Hepatocyte (in vitro differentiated cells): ENCODE measurements at regions not wholly inside any gene's neighbourhood (a gene's known extent, or its start where the extent isn't known, plus 50 kb on each side); places are given as distances from the start of the nearest gene placed in this dataset.

Experiments
- DNase-seq: peaks from one replicate; pipeline ENCODE4 v3.0.0-alpha.2; 2016; ENCODE audit warnings: low spot score
- H2AFZ ChIP-seq: fragments of 200-600 bp; sonication (generic); 2 replicates; pipeline ENCODE4 v1.6.0; 2016; ENCODE audit warnings: antibody characterized with exemption, mild to moderate bottlenecking
- H3K27ac ChIP-seq: fragments of 200-600 bp; sonication (generic); 2 replicates; pipeline ENCODE4 v1.5.1; 2016; ENCODE audit warnings: mild to moderate bottlenecking
- H3K27me3 ChIP-seq: fragments of 200-600 bp; sonication (generic); 2 replicates; pipeline ENCODE4 v1.6.1; 2016
- H3K36me3 ChIP-seq: fragments of 200-600 bp; sonication (generic); replicated peaks from 2 replicates; pipeline ENCODE4 v1.5.1; 2016; ENCODE audit warnings: low read depth; ENCODE audit not compliant: insufficient read depth
- H3K4me1 ChIP-seq: fragments of 200-600 bp; sonication (generic); 2 replicates; pipeline ENCODE4 v1.5.1; 2016; ENCODE audit warnings: mild to moderate bottlenecking, moderate library complexity; ENCODE audit not compliant: insufficient read depth
- H3K4me2 ChIP-seq: fragments of 200-600 bp; sonication (generic); 2 replicates; pipeline ENCODE4 v1.6.0; 2016
- H3K4me3 ChIP-seq: fragments of 200-600 bp; sonication (generic); 2 replicates; pipeline ENCODE4 v1.5.1; 2016; ENCODE audit warnings: mild to moderate bottlenecking
- H3K79me2 ChIP-seq: fragments of 200-600 bp; sonication (generic); 2 replicates; pipeline ENCODE4 v1.6.0; 2017; ENCODE audit warnings: mild to moderate bottlenecking
- H3K9me2 ChIP-seq: fragments of 200-600 bp; sonication (generic); replicated peaks from 2 replicates; pipeline ENCODE4 v1.6.0; 2017; ENCODE audit warnings: mild to moderate bottlenecking; ENCODE audit not compliant: insufficient read depth
- H3K9me3 ChIP-seq: fragments of 200-600 bp; sonication (generic); 2 replicates; pipeline ENCODE4 v1.5.1; 2016; ENCODE audit warnings: low read depth, mild to moderate bottlenecking
- H4K20me1 ChIP-seq: fragments of 200-600 bp; sonication (generic); 2 replicates; pipeline ENCODE4 v1.6.0; 2016; ENCODE audit warnings: mild to moderate bottlenecking; ENCODE audit not compliant: insufficient read depth, poor library complexity, severe bottlenecking
- CTCF ChIP-seq: fragments of 200-600 bp; sonication (generic); IDR thresholded peaks from 2 replicates; pipeline ENCODE4 v1.5.1; 2016; ENCODE audit warnings: antibody characterized with exemption, mild to moderate bottlenecking; ENCODE audit not compliant: poor library complexity
- EZH2 ChIP-seq: fragments of 200-600 bp; sonication (generic); IDR thresholded peaks from 2 replicates; pipeline ENCODE4 v1.6.1; 2016; ENCODE audit warnings: antibody characterized with exemption, mild to moderate bottlenecking, borderline replicate concordance
- EZH2phosphoT487 ChIP-seq: fragments of 200-600 bp; sonication (generic); IDR thresholded peaks from one replicate; pipeline ENCODE4 v1.6.1; 2018; ENCODE audit warnings: antibody characterized with exemption, mild to moderate bottlenecking, low read depth, moderate library complexity; ENCODE audit not compliant: unreplicated experiment, severe bottlenecking
- WGBS: methylation state at CpG from one replicate; pipeline ENCODE4 v1.1.6; 2016; ENCODE audit warnings: low lambda C conversion rate; ENCODE audit errors: missing lambda C conversion rate; 5-methylcytosine and 5-hydroxymethylcytosine counted together

GRCh38 chr3:177948716-177949425, 587.4 kb upstream of the KCNMB2 start:
- no peak for DNase-seq
- Histone ChIP-seq H3K9me2 (no peaks in the 10 kb centered on the region), H3K36me3 (no peaks in the 10 kb centered on the region), H3K4me2 (no peak overlapping the region), H3K9me3 (no peaks in the 10 kb centered on the region), H3K4me3 (no peak overlapping the region), H4K20me1 (no peaks in the 10 kb centered on the region), H3K27me3 (no peaks in the 10 kb centered on the region), H3K27ac (no peak overlapping the region), H2AFZ (no peak overlapping the region), H3K4me1 (no peaks in the 10 kb centered on the region), H3K79me2 (no peaks in the 10 kb centered on the region)
- TF ChIP-seq EZH2phosphoT487 (no peak), CTCF (no peak), EZH2 (no peak)
- WGBS, result 99% methylated on average over 4 of the region's 4 CpGs

GRCh38 chr3:177959188-177959587, 577.0 kb upstream of the KCNMB2 start:
- no peak overlapping the region for H2AFZ ChIP-seq
- no peak for TF ChIP-seq EZH2phosphoT487
- TF ChIP-seq EZH2, result no peak
- no peak for TF ChIP-seq CTCF
- H4K20me1 ChIP-seq, result no peaks in the 10 kb centered on the region
- DNase-seq, result no peak
- H3K9me3 ChIP-seq, result no peaks in the 10 kb centered on the region
- H3K4me3 ChIP-seq, result no peak overlapping the region
- no peaks in the 10 kb centered on the region for H3K36me3 ChIP-seq
- H3K27ac ChIP-seq, result no peak overlapping the region
- no peak overlapping the region for H3K4me2 ChIP-seq
- no peaks in the 10 kb centered on the region for H3K4me1 ChIP-seq
- no peaks in the 10 kb centered on the region for H3K27me3 ChIP-seq
- no peaks in the 10 kb centered on the region for H3K9me2 ChIP-seq
- WGBS, result 62% methylated on average over 5 of the region's 5 CpGs
- no peaks in the 10 kb centered on the region for H3K79me2 ChIP-seq

GRCh38 chr3:177960014-177960413, 576.2 kb upstream of the KCNMB2 start:
- Histone ChIP-seq H3K4me2 (no peak overlapping the region), H4K20me1 (no peaks in the 10 kb centered on the region), H3K27me3 (no peaks in the 10 kb centered on the region), H3K79me2 (no peaks in the 10 kb centered on the region), H3K9me2 (no peaks in the 10 kb centered on the region), H3K4me1 (no peaks in the 10 kb centered on the region), H3K9me3 (no peaks in the 10 kb centered on the region), H3K36me3 (no peaks in the 10 kb centered on the region), H3K4me3 (no peak overlapping the region), H2AFZ (no peak overlapping the region), H3K27ac (no peak overlapping the region)
- 86% methylated on average over 2 of the region's 2 CpGs for WGBS
- TF ChIP-seq EZH2 (no peak), CTCF (no peak), EZH2phosphoT487 (no peak)
- no peak for DNase-seq

- Histone ChIP-seq H3K9me3 (no peaks in the 10 kb centered on the region), H2AFZ (no peak overlapping the region), H4K20me1 (no peaks in the 10 kb centered on the region), H3K36me3 (no peaks in the 10 kb centered on the region), H3K9me2 (no peaks in the 10 kb centered on the region), H3K4me2 (no peak overlapping the region), H3K27ac (no peak overlapping the region), H3K27me3 (no peaks in the 10 kb centered on the region), H3K4me3 (no peak overlapping the region), H3K79me2 (no peaks in the 10 kb centered on the region), H3K4me1 (no peaks in the 10 kb centered on the region)
- no peak for DNase-seq
- TF ChIP-seq EZH2 (no peak), EZH2phosphoT487 (no peak), CTCF (no peak)
Measured at GRCh38 chr3:177960722-177961121, 575.5 kb upstream of the KCNMB2 start.
